CD8-positive, alpha-beta memory T cell (primary cell): ENCODE measurements at regions not wholly inside any gene's neighbourhood (a gene's known extent, or its start where the extent isn't known, plus 50 kb on each side); places are given as distances from the start of the nearest gene placed in this dataset.

Source experiments
- CTCF ChIA-PET: fragments of 350-600 bp; sonication (Branson Sonifier 250); formaldehyde crosslinking; loops from one replicate; lab custom pipeline; 2021; ENCODE audit warnings: antibody characterized with exemption; lab: Charles Lee
- POLR2A ChIA-PET: fragments of 350-600 bp; sonication (Branson Sonifier 250); formaldehyde crosslinking; loops from one replicate; lab custom pipeline; 2021; ENCODE audit warnings: antibody characterized with exemption; lab: Charles Lee
- DNase-seq, 5 donors: peaks; one replicate each; pipeline versions ENCODE4 v3.0.0 to v3.0.0-alpha.2; 2020 to 2022; ENCODE audit warnings: mixed read lengths in 1 of 5
- H3K27ac ChIP-seq: one replicate; pipeline ENCODE4 v1.7.0; 2013; ENCODE audit warnings: low read depth, mild to moderate bottlenecking, low read length, moderate library complexity
- H3K27me3 ChIP-seq: 2 replicates; pipeline ENCODE4 v1.7.0; 2013; ENCODE audit warnings: low read length, mild to moderate bottlenecking; ENCODE audit not compliant: insufficient read depth, poor library complexity, severe bottlenecking
- H3K36me3 ChIP-seq: 2 replicates; pipeline ENCODE4 v1.7.0; 2013; ENCODE audit warnings: mild to moderate bottlenecking, low read length, moderate library complexity; ENCODE audit not compliant: insufficient read depth
- H3K4me1 ChIP-seq: 2 replicates; pipeline ENCODE4 v1.7.0; 2013; ENCODE audit warnings: mild to moderate bottlenecking, low read length, moderate library complexity; ENCODE audit not compliant: insufficient read depth
- H3K4me3 ChIP-seq: 2 replicates; pipeline ENCODE4 v1.7.0; 2013; ENCODE audit warnings: mild to moderate bottlenecking, low read length
- H3K9me3 ChIP-seq: 2 replicates; pipeline ENCODE4 v1.7.0; 2013; ENCODE audit warnings: mild to moderate bottlenecking, low read length
- H3K27ac Mint-ChIP-seq, 8 donors: one replicate each; pipeline ENCODE4 v1.8.0; 2020 to 2021; ENCODE audit warnings: mixed read lengths in 8 of 8, mild to moderate bottlenecking in 6 of 8, inconsistent platforms in 3 of 8, moderate library complexity in 3 of 8
- H3K27me3 Mint-ChIP-seq, 2 donors: one replicate each; pipeline ENCODE4 v1.8.0; 2020 to 2021; ENCODE audit warnings: mixed read lengths in 2 of 2, mild to moderate bottlenecking in 1 of 2, moderate library complexity in 1 of 2
- H3K36me3 Mint-ChIP-seq, 3 donors: one replicate each; pipeline ENCODE4 v1.8.0; 2020 to 2021; ENCODE audit warnings: mixed read lengths in 3 of 3, inconsistent platforms in 1 of 3, mild to moderate bottlenecking in 1 of 3
- H3K4me1 Mint-ChIP-seq, 3 donors: one replicate each; pipeline ENCODE4 v1.8.0; 2020 to 2021; ENCODE audit warnings: mixed read lengths in 3 of 3, inconsistent platforms in 1 of 3, mild to moderate bottlenecking in 1 of 3
- H3K4me3 Mint-ChIP-seq, 7 donors: one replicate each; pipeline ENCODE4 v1.8.0; 2020 to 2021; ENCODE audit warnings: mixed read lengths in 7 of 7, mild to moderate bottlenecking in 6 of 7, moderate library complexity in 4 of 7, inconsistent platforms in 2 of 7
- H3K9me3 Mint-ChIP-seq, 5 donors: one replicate each; pipeline ENCODE4 v1.8.0; 2020 to 2022; ENCODE audit warnings: mixed read lengths in 5 of 5, mild to moderate bottlenecking in 3 of 5, moderate library complexity in 2 of 5, inconsistent platforms in 1 of 5

GRCh38 chr6:74768738-74769137 is 437.1 kb downstream of the COL12A1 start:
- Histone ChIP-seq H3K4me1 (no peaks in the 10 kb centered on the region), H3K27me3 (no peaks in the 10 kb centered on the region), H3K9me3 (no peaks in the 10 kb centered on the region), H3K27ac (no peak overlapping the region), H3K4me3 (no peak overlapping the region), H3K36me3 (no peaks in the 10 kb centered on the region)
- Mint-ChIP-seq H3K4me3 (no peak overlapping the region), H3K27me3 (no peaks in the 10 kb centered on the region), H3K4me1 (no peaks in the 10 kb centered on the region), H3K27ac (no peak overlapping the region), H3K36me3 (no peaks in the 10 kb centered on the region), H3K9me3 (peaks cover 3 to 15% (median 4%) of the 10 kb centered on the region in 5 donors)
- CTCF ChIA-PET = no interaction called here
- no peak for DNase-seq
- POLR2A ChIA-PET = no interaction called here

- no peaks in the 10 kb centered on the region for H3K27me3 ChIP-seq
- Mint-ChIP-seq H3K4me3 (no peak overlapping the region), H3K4me1 (no peaks in the 10 kb centered on the region), H3K36me3 (no peaks in the 10 kb centered on the region), H3K27ac (no peak overlapping the region), H3K27me3 (no peaks in the 10 kb centered on the region), H3K9me3 (peaks cover 3 to 15% (median 4%) of the 10 kb centered on the region in 5 donors)
- POLR2A ChIA-PET = no interaction called here
- no peak overlapping the region for H3K4me3 ChIP-seq
- H3K4me1 ChIP-seq = no peaks in the 10 kb centered on the region
- no peak for DNase-seq
- CTCF ChIA-PET = no interaction called here
- H3K36me3 ChIP-seq = no peaks in the 10 kb centered on the region
- H3K27ac ChIP-seq = no peak overlapping the region
- no peaks in the 10 kb centered on the region for H3K9me3 ChIP-seq
Measured at GRCh38 chr6:74768120-74768519, 437.7 kb downstream of the COL12A1 start.

GRCh38 chr6:74765486-74765885 is 440.4 kb downstream of the COL12A1 start:
- Mint-ChIP-seq H3K4me1 (no peaks in the 10 kb centered on the region), H3K27me3 (no peaks in the 10 kb centered on the region), H3K4me3 (no peak overlapping the region), H3K36me3 (no peaks in the 10 kb centered on the region), H3K27ac (no peak overlapping the region), H3K9me3 (peaks cover 1 to 11% (median 4%) of the 10 kb centered on the region in 5 donors)
- Histone ChIP-seq H3K4me3 (no peak overlapping the region), H3K36me3 (no peaks in the 10 kb centered on the region), H3K4me1 (no peaks in the 10 kb centered on the region), H3K27ac (no peak overlapping the region), H3K9me3 (no peaks in the 10 kb centered on the region), H3K27me3 (no peaks in the 10 kb centered on the region)
- POLR2A ChIA-PET = no interaction called here
- CTCF ChIA-PET = no interaction called here
- no peak for DNase-seq

GRCh38 chr6:74764486-74764885 is 441.4 kb downstream of the COL12A1 start:
- Mint-ChIP-seq H3K4me1 (no peaks in the 10 kb centered on the region), H3K9me3 (peaks cover 1 to 5% (median 3%) of the 10 kb centered on the region in 5 donors), H3K27me3 (no peaks in the 10 kb centered on the region), H3K4me3 (no peak overlapping the region), H3K36me3 (no peaks in the 10 kb centered on the region), H3K27ac (no peak overlapping the region)
- Histone ChIP-seq H3K4me1 (no peaks in the 10 kb centered on the region), H3K27ac (no peak overlapping the region), H3K36me3 (no peaks in the 10 kb centered on the region), H3K4me3 (no peak overlapping the region), H3K27me3 (no peaks in the 10 kb centered on the region), H3K9me3 (no peaks in the 10 kb centered on the region)
- DNase-seq = no peak
- ChIA-PET POLR2A (no interaction called here), CTCF (no interaction called here)

- Mint-ChIP-seq H3K4me3 (no peak overlapping the region), H3K27me3 (peaks cover 0 to 1% of the 10 kb centered on the region in 2 donors), H3K36me3 (no peaks in the 10 kb centered on the region), H3K9me3 (peaks cover 1 to 5% (median 3%) of the 10 kb centered on the region in 5 donors), H3K27ac (no peak overlapping the region), H3K4me1 (no peaks in the 10 kb centered on the region)
- Histone ChIP-seq H3K9me3 (no peaks in the 10 kb centered on the region), H3K4me3 (no peak overlapping the region), H3K4me1 (no peaks in the 10 kb centered on the region), H3K36me3 (no peaks in the 10 kb centered on the region), H3K27ac (no peak overlapping the region), H3K27me3 (no peaks in the 10 kb centered on the region)
- no peak for DNase-seq
- CTCF ChIA-PET = no interaction called here
- POLR2A ChIA-PET = no interaction called here
Measured at GRCh38 chr6:74762841-74763240, 443.0 kb downstream of the COL12A1 start.

GRCh38 chr6:74757813-74758212 is 448.0 kb downstream of the COL12A1 start:
- Mint-ChIP-seq H3K9me3 (peaks cover 0 to 9% (median 2%) of the 10 kb centered on the region in 5 donors), H3K4me1 (no peaks in the 10 kb centered on the region), H3K27ac (no peak overlapping the region), H3K4me3 (no peak overlapping the region), H3K36me3 (no peaks in the 10 kb centered on the region), H3K27me3 (peaks cover 0 to 1% of the 10 kb centered on the region in 2 donors)
- Histone ChIP-seq H3K36me3 (no peaks in the 10 kb centered on the region), H3K27me3 (no peaks in the 10 kb centered on the region), H3K4me3 (no peak overlapping the region), H3K9me3 (no peaks in the 10 kb centered on the region), H3K4me1 (no peaks in the 10 kb centered on the region), H3K27ac (no peak overlapping the region)
- DNase-seq = no peak
- CTCF ChIA-PET = no interaction called here
- POLR2A ChIA-PET = no interaction called here

- Histone ChIP-seq H3K4me1 (no peaks in the 10 kb centered on the region), H3K4me3 (no peak overlapping the region), H3K27me3 (no peaks in the 10 kb centered on the region), H3K9me3 (no peaks in the 10 kb centered on the region), H3K27ac (no peak overlapping the region), H3K36me3 (no peaks in the 10 kb centered on the region)
- no peak overlapping the region for H3K27ac Mint-ChIP-seq
- peaks cover 0 to 1% of the 10 kb centered on the region in 2 donors for H3K27me3 Mint-ChIP-seq
- no peaks in the 10 kb centered on the region for H3K4me1 Mint-ChIP-seq
- DNase-seq = no peak
- H3K9me3 Mint-ChIP-seq = peaks cover 0 to 9% (median 2%) of the 10 kb centered on the region in 5 donors
- CTCF ChIA-PET = no interaction called here
- H3K36me3 Mint-ChIP-seq = no peaks in the 10 kb centered on the region
- no peak overlapping the region for H3K4me3 Mint-ChIP-seq
- POLR2A ChIA-PET = no interaction called here
Measured at GRCh38 chr6:74756923-74757322, 448.9 kb downstream of the COL12A1 start.

- Mint-ChIP-seq H3K9me3 (peaks cover 0 to 9% (median 0%) of the 10 kb centered on the region in 5 donors), H3K27me3 (peaks cover 0 to 1% of the 10 kb centered on the region in 2 donors), H3K4me1 (no peaks in the 10 kb centered on the region), H3K27ac (no peak overlapping the region), H3K36me3 (no peaks in the 10 kb centered on the region), H3K4me3 (no peak overlapping the region)
- ChIA-PET CTCF (no interaction called here), POLR2A (no interaction called here)
- Histone ChIP-seq H3K4me3 (no peak overlapping the region), H3K27ac (no peak overlapping the region), H3K36me3 (no peaks in the 10 kb centered on the region), H3K9me3 (no peaks in the 10 kb centered on the region), H3K4me1 (no peaks in the 10 kb centered on the region), H3K27me3 (no peaks in the 10 kb centered on the region)
- no peak for DNase-seq
Measured at GRCh38 chr6:74755778-74756177, 450.1 kb downstream of the COL12A1 start.

GRCh38 chr6:74755196-74755595 is 450.7 kb downstream of the COL12A1 start:
- Histone ChIP-seq H3K4me3 (no peak overlapping the region), H3K27ac (no peak overlapping the region), H3K4me1 (no peaks in the 10 kb centered on the region), H3K9me3 (no peaks in the 10 kb centered on the region), H3K36me3 (no peaks in the 10 kb centered on the region), H3K27me3 (no peaks in the 10 kb centered on the region)
- DNase-seq = no peak
- Mint-ChIP-seq H3K4me1 (no peaks in the 10 kb centered on the region), H3K4me3 (no peak overlapping the region), H3K9me3 (peaks cover 0 to 9% (median 0%) of the 10 kb centered on the region in 5 donors), H3K27me3 (peaks cover 0 to 1% of the 10 kb centered on the region in 2 donors), H3K36me3 (no peaks in the 10 kb centered on the region), H3K27ac (no peak overlapping the region)
- ChIA-PET POLR2A (no interaction called here), CTCF (no interaction called here)
